Neural cell (in vitro differentiated cells): ENCODE measurements at regions not wholly inside any gene's neighbourhood (a gene's known extent, or its start where the extent isn't known, plus 50 kb on each side); places are given as distances from the start of the nearest gene placed in this dataset.

Experiments
- H2AFZ ChIP-seq: fragments of 200-600, 300-800 bp; sonication (generic), shearing (Covaris generic); 2 replicates; pipeline ENCODE4 v1.6.0; 2014; ENCODE audit warnings: low read depth, mild to moderate bottlenecking, antibody characterized with exemption, low read length, moderate library complexity
- H3F3A ChIP-seq: fragments of 200-600 bp; shearing (Covaris generic); 2 replicates; pipeline ENCODE4 v1.6.1; 2016; ENCODE audit warnings: mild to moderate bottlenecking, moderate library complexity, mixed read lengths, antibody characterized with exemption, low read length; ENCODE audit not compliant: insufficient read depth, poor library complexity, severe bottlenecking
- H3K27ac ChIP-seq: fragments of 200-600, 300-800 bp; sonication (generic), shearing (Covaris generic); 2 replicates; pipeline ENCODE4 v1.5.1; 2014; ENCODE audit warnings: mild to moderate bottlenecking, low read length, moderate library complexity
- H3K27me3 ChIP-seq: fragments of 300-800, 200-600 bp; sonication (generic), shearing (Covaris generic); 2 replicates; pipeline ENCODE4 v1.6.0; 2014; ENCODE audit warnings: mild to moderate bottlenecking, low read depth, low read length, moderate library complexity; ENCODE audit not compliant: insufficient read depth
- H3K36me3 ChIP-seq: fragments of 300-800, 200-600 bp; sonication (generic), shearing (Covaris generic); 2 replicates; pipeline ENCODE4 v1.5.1; 2014; ENCODE audit warnings: mild to moderate bottlenecking, antibody characterized with exemption, low read length, moderate library complexity; ENCODE audit not compliant: insufficient read depth
- H3K4me2 ChIP-seq: fragments of 300-800, 200-600 bp; sonication (generic), shearing (Covaris generic); 2 replicates; pipeline ENCODE4 v1.6.0; 2014; ENCODE audit warnings: mild to moderate bottlenecking, low read length
- H3K4me3 ChIP-seq: fragments of 300-800, 200-600 bp; sonication (generic), shearing (Covaris generic); 2 replicates; pipeline ENCODE4 v1.5.1; 2014; ENCODE audit warnings: mild to moderate bottlenecking, low read length, moderate library complexity
- H3K79me2 ChIP-seq: fragments of 200-600 bp; shearing (Covaris generic); replicated peaks from 2 replicates; pipeline ENCODE4 v1.6.0; 2014; ENCODE audit warnings: mild to moderate bottlenecking, low read length, moderate library complexity; ENCODE audit not compliant: insufficient read depth
- H3K9ac ChIP-seq: fragments of 300-800, 200-600 bp; sonication (generic), shearing (Covaris generic); 2 replicates; pipeline ENCODE4 v1.6.1; 2016; ENCODE audit warnings: mild to moderate bottlenecking, low read length, mixed read lengths
- H3K9me2 ChIP-seq: fragments of 200-600 bp; shearing (Covaris generic); 2 replicates; pipeline ENCODE4 v1.6.1; 2016; ENCODE audit warnings: mild to moderate bottlenecking, low read length, mixed read lengths; ENCODE audit not compliant: insufficient read depth
- H3K9me3 ChIP-seq: fragments of 200-600, 300-800 bp; sonication (generic), shearing (Covaris generic); 2 replicates; pipeline ENCODE4 v1.6.1; 2016; ENCODE audit warnings: mild to moderate bottlenecking, mixed run types, low read length, moderate library complexity, mixed read lengths
- H4K20me1 ChIP-seq: fragments of 200-600 bp; shearing (Covaris generic); 2 replicates; pipeline ENCODE4 v1.6.1; 2016; ENCODE audit warnings: mild to moderate bottlenecking, mixed run types; ENCODE audit not compliant: insufficient read depth
- EP300 ChIP-seq: fragments of 450-650 bp; conservative IDR thresholded peaks from 2 replicates; pipeline ENCODE4 v1.6.1; 2014; ENCODE audit warnings: antibody characterized with exemption, mild to moderate bottlenecking, moderate library complexity; ENCODE audit not compliant: poor library complexity, severe bottlenecking
- EZH2 ChIP-seq: fragments of 200-600, 300-800 bp; shearing (Covaris generic), sonication (generic); IDR thresholded peaks from 2 replicates; pipeline ENCODE4 v1.6.1; 2014; ENCODE audit warnings: antibody characterized with exemption, low read length, borderline replicate concordance, mild to moderate bottlenecking; ENCODE audit not compliant: insufficient read depth, poor library complexity, severe bottlenecking
- MXI1 ChIP-seq: fragments of 450-650 bp; conservative IDR thresholded peaks from 2 replicates; pipeline ENCODE4 v1.6.1; 2014; ENCODE audit warnings: antibody characterized with exemption, mild to moderate bottlenecking; ENCODE audit not compliant: poor library complexity, severe bottlenecking
- RAD21 ChIP-seq: fragments of 450-650 bp; conservative IDR thresholded peaks from 2 replicates; pipeline ENCODE4 v1.6.1; 2014; ENCODE audit warnings: antibody characterized with exemption, mild to moderate bottlenecking, moderate library complexity
- SMC3 ChIP-seq: fragments of 450-650 bp; conservative IDR thresholded peaks from 2 replicates; pipeline ENCODE4 v1.6.1; 2014; ENCODE audit warnings: antibody characterized with exemption, mild to moderate bottlenecking, moderate library complexity; ENCODE audit not compliant: poor library complexity
- TAF1 ChIP-seq: IDR thresholded peaks from 2 replicates; pipeline ENCODE4 v1.6.1; 2012; ENCODE audit warnings: low read depth
- TF ChIP-seq, protein P1 (sequence below): fragments of 450-650 bp; IDR thresholded peaks from 2 replicates; pipeline ENCODE4 v1.5.1; 2014; ENCODE audit warnings: antibody characterized with exemption, mild to moderate bottlenecking, moderate library complexity; ENCODE audit not compliant: poor library complexity, severe bottlenecking
- TF ChIP-seq, protein P2 (sequence below): IDR thresholded peaks from 2 replicates; pipeline ENCODE4 v1.6.1; 2012; ENCODE audit warnings: borderline replicate concordance

DNA sequence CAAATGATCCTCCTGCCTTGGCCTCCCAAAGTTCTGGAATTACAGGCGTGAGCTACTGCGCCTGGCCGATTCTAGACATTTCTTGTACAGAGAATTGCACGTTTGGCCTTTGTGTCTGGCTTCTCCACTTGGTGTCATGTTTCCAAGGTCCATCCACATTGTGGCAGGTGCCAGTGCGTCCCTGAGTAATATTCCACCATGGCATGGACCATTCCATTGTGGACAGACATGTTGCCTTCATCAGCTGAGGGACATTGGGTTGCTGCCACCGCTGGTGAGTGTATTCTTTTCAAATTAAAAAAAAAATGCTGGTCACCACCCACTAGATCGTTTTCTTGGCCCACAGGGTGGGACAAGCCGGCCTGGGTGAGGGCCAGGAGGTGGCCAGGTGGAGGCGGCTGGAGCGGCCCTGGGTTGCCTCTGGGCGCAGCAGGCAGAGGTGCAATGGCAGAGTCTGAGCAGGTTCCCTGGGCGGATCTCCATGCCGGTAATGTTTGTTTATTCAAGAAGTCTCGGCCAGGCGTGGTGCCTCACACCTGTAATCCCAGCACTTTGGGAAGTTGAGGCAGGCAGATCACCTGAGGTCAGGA, 274.1 kb downstream of the SEC14L1 start:
- H3K27ac ChIP-seq: no peak overlapping the region
- H3F3A ChIP-seq: no peaks in the 10 kb centered on the region
- H2AFZ ChIP-seq: no peak overlapping the region
- H3K9me3 ChIP-seq: no peaks in the 10 kb centered on the region
- no peaks in the 10 kb centered on the region for H4K20me1 ChIP-seq
- no peaks in the 10 kb centered on the region for H3K9me2 ChIP-seq
- no peak overlapping the region for H3K4me2 ChIP-seq
- H3K36me3 ChIP-seq: no peaks in the 10 kb centered on the region
- no peaks in the 10 kb centered on the region for H3K27me3 ChIP-seq
- no peak for TF ChIP-seq EP300
- TF ChIP-seq EZH2: no peak
- TF ChIP-seq TAF1: no peak
- TF ChIP-seq, protein P1, sequence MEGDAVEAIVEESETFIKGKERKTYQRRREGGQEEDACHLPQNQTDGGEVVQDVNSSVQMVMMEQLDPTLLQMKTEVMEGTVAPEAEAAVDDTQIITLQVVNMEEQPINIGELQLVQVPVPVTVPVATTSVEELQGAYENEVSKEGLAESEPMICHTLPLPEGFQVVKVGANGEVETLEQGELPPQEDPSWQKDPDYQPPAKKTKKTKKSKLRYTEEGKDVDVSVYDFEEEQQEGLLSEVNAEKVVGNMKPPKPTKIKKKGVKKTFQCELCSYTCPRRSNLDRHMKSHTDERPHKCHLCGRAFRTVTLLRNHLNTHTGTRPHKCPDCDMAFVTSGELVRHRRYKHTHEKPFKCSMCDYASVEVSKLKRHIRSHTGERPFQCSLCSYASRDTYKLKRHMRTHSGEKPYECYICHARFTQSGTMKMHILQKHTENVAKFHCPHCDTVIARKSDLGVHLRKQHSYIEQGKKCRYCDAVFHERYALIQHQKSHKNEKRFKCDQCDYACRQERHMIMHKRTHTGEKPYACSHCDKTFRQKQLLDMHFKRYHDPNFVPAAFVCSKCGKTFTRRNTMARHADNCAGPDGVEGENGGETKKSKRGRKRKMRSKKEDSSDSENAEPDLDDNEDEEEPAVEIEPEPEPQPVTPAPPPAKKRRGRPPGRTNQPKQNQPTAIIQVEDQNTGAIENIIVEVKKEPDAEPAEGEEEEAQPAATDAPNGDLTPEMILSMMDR: no peak
- no peak for TF ChIP-seq MXI1
- TF ChIP-seq, protein P2, sequence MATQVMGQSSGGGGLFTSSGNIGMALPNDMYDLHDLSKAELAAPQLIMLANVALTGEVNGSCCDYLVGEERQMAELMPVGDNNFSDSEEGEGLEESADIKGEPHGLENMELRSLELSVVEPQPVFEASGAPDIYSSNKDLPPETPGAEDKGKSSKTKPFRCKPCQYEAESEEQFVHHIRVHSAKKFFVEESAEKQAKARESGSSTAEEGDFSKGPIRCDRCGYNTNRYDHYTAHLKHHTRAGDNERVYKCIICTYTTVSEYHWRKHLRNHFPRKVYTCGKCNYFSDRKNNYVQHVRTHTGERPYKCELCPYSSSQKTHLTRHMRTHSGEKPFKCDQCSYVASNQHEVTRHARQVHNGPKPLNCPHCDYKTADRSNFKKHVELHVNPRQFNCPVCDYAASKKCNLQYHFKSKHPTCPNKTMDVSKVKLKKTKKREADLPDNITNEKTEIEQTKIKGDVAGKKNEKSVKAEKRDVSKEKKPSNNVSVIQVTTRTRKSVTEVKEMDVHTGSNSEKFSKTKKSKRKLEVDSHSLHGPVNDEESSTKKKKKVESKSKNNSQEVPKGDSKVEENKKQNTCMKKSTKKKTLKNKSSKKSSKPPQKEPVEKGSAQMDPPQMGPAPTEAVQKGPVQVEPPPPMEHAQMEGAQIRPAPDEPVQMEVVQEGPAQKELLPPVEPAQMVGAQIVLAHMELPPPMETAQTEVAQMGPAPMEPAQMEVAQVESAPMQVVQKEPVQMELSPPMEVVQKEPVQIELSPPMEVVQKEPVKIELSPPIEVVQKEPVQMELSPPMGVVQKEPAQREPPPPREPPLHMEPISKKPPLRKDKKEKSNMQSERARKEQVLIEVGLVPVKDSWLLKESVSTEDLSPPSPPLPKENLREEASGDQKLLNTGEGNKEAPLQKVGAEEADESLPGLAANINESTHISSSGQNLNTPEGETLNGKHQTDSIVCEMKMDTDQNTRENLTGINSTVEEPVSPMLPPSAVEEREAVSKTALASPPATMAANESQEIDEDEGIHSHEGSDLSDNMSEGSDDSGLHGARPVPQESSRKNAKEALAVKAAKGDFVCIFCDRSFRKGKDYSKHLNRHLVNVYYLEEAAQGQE: no peak
- TF ChIP-seq RAD21: no peak
- no peaks in the 10 kb centered on the region for H3K79me2 ChIP-seq
- H3K9ac ChIP-seq: no peak overlapping the region
- H3K4me3 ChIP-seq: no peak overlapping the region

DNA sequence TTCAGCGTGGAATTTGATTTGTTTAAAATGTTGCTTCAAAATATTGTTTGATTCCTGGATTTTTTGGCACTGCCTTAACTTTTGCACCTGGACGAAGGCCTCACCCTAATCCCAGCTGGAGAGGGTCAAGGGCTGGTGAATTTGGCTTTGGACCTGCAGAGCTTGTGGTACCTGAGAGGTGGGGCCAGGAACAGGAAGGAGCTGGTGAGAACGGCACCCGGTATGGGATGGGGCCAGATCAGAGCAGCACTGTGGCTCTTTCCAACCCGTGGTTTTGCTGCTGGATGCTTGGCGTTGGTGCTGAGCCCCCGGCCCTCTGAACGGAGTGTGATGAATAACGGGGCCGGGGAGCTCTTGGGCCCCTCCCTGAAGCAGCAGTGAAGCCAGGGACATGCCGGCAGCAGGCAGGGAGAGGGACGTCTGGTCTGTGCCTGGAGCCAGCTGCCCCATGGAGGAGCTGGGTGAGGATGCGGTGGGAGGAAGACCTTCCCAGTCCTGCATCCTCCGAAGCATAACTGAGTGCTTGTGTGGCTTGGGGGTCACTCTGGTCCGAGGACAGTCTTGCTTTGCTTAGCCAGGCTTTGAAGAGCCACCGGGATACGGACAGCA, 275.4 kb downstream of the SEC14L1 start:
- Histone ChIP-seq H3K9ac (no peak overlapping the region), H3K9me3 (no peaks in the 10 kb centered on the region), H4K20me1 (no peaks in the 10 kb centered on the region), H3K36me3 (no peaks in the 10 kb centered on the region), H3F3A (no peaks in the 10 kb centered on the region), H3K27ac (no peak overlapping the region), H2AFZ (no peak overlapping the region), H3K4me2 (no peak overlapping the region), H3K79me2 (no peaks in the 10 kb centered on the region), H3K4me3 (no peak overlapping the region), H3K9me2 (no peaks in the 10 kb centered on the region), H3K27me3 (no peaks in the 10 kb centered on the region)
- no peak for TF ChIP-seq RAD21
- TF ChIP-seq EZH2: no peak
- TF ChIP-seq, protein P1: no peak
- TF ChIP-seq, protein P2: no peak
- TF ChIP-seq MXI1: no peak
- TF ChIP-seq TAF1: no peak
- no peak for TF ChIP-seq SMC3
